Spleen (tissue), 11 donors: ENCODE measurements at regions not wholly inside any gene's neighbourhood (a gene's known extent, or its start where the extent isn't known, plus 50 kb on each side); places are given as distances from the start of the nearest gene placed in this dataset.

ENCODE experiments used
- DNase-seq: peaks from one replicate; pipeline ENCODE4 v3.0.0-alpha.2; 2020
- H3K27ac ChIP-seq, 8 donors: fragments of 200-600 bp; sonication (generic) in 7 of 8; 1 replicate in 4 of 8; 2 replicates in 4 of 8; pipeline versions ENCODE4 v1.5.0 to v1.8.0; 2016 to 2021; ENCODE audit warnings: inconsistent platforms in 4 of 8, mild to moderate bottlenecking in 4 of 8, moderate library complexity in 1 of 8
- H3K27me3 ChIP-seq, 7 donors: fragments of 200-600 bp; sonication (generic) in 6 of 7; replicated peaks in 1 of 7; 1 replicate in 4 of 7; 2 replicates in 3 of 7; pipeline versions ENCODE4 v1.5.0 to v1.8.0; 2016 to 2021; ENCODE audit warnings: inconsistent platforms in 3 of 7, mild to moderate bottlenecking in 1 of 7
- H3K36me3 ChIP-seq, 6 donors: fragments of 200-600 bp; sonication (generic) in 5 of 6; 1 replicate in 4 of 6; 2 replicates in 2 of 6; pipeline versions ENCODE4 v1.5.0 to v1.8.0; 2016 to 2021; ENCODE audit warnings: inconsistent platforms in 2 of 6
- H3K4me1 ChIP-seq, 6 donors: fragments of 200-600 bp; sonication (generic) in 5 of 6; 1 replicate in 3 of 6; 2 replicates in 3 of 6; pipeline versions ENCODE4 v1.5.0 to v1.8.0; 2016 to 2021; ENCODE audit warnings: inconsistent platforms in 3 of 6
- H3K4me3 ChIP-seq, 8 donors: fragments of 200-600 bp; sonication (generic) in 7 of 8; 1 replicate in 4 of 8; 2 replicates in 4 of 8; pipeline versions ENCODE4 v1.5.0 to v1.8.0; 2016 to 2021; ENCODE audit warnings: inconsistent platforms in 4 of 8, mild to moderate bottlenecking in 4 of 8, moderate library complexity in 2 of 8
- H3K9me3 ChIP-seq, 8 donors: fragments of 200-600 bp; sonication (generic) in 7 of 8; 1 replicate in 4 of 8; 2 replicates in 4 of 8; pipeline versions ENCODE4 v1.5.0 to v1.8.0; 2016 to 2021; ENCODE audit warnings: inconsistent platforms in 4 of 8
- POLR2A ChIP-seq, 3 donors: fragments of 450-650 bp; IDR thresholded peaks; one replicate each; pipeline ENCODE4 v1.5.1; 2017; ENCODE audit warnings: antibody characterized with exemption in 3 of 3, mild to moderate bottlenecking in 1 of 3
- POLR2AphosphoS5 ChIP-seq, 3 donors: sonication (generic); formaldehyde crosslinking; IDR thresholded peaks; one replicate each; pipeline ENCODE4 v1.5.1; 2017; ENCODE audit warnings: antibody characterized with exemption in 3 of 3
- WGBS, 5 donors: extraction: QIAGEN DNeasy Blood & Tissue Kit in 3 of 5; methylation state at CpG; one replicate each; pipeline versions ENCODE4 v1.1.5 to v1.1.7; 2013 to 2018; 5-methylcytosine and 5-hydroxymethylcytosine counted together
- intact Hi-C: fragments of 100-400 bp; cut with DNase I; formaldehyde crosslinking; loops from one replicate; pipeline ENCODE4 v1.15.0; 2023; ENCODE audit warnings: low total_unique reads
- TF ChIP-seq, protein P1 (sequence below), 11 experiments: fragments of 200-600 bp in 7 of 11; fragments of 450-650 bp in 4 of 11; sonication (generic) in 4 of 11; IDR thresholded peaks in 8 of 11; conservative IDR thresholded peaks in 3 of 11; 1 replicate in 7 of 11; 2 replicates in 4 of 11; pipeline versions ENCODE4 v1.4.0 to v1.8.0; 2016 to 2021; ENCODE audit warnings: antibody characterized with exemption in 11 of 11, inconsistent platforms in 4 of 11, mild to moderate bottlenecking in 1 of 11
- donor health status: healthy with polysubstance abuse.
- donor health status: DM: no; HTN: no; CAD: no; lungs with moderate emphysema.
- donor health status: DM: no; HTN: no; CAD: no.
- donor health status: Bipolar disorder and iron deficiency.
- donor health status: healthy.
- donor health status: DM: no; HTN: no; CAD: no.
- donor health status: DM: yes; HTN: yes; CAD: no.

DNA sequence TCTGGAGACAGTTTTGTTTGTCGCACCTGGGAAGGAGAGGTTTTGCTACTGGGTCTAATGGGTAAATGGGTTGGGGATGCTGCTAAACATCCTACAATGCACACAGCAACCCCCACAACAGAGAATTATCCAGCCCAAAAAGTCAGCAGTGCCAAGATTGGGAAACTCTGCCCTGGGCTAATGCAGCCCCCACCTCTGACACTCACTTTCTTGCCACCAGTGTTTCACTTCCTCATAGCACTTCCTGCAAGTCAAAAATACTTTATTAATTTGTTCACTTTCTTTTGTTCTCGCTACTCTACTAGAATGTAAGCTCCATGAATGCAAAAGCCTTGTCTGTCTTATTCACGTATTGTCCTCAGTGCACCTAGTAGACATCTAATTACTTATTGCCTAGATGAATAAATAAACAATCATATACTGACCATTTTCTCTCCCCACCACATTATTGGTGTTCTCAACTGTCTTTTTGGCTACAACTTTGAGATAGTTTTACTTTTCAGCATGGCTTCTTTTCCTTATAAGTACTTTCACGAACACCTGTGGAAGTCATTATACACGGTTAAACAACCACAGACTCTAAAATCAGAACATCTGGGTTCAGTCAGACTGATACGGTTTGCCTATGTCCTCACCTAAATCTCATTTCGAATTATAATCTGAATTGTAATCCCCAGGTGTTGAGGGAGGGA, 82.0 kb upstream of the PITX2 start:
- 55 to 74% (median 61%) methylated on average over 7 of the region's 7 CpGs for WGBS, 5 donors
- Histone ChIP-seq H3K27ac (peak overlapping the region in 1 of 8 donors; percentile 20), H3K9me3 (no peaks in the 10 kb centered on the region), H3K4me3 (no peak overlapping the region), H3K4me1 (no peaks in the 10 kb centered on the region), H3K27me3 (no peaks in the 10 kb centered on the region), H3K36me3 (no peaks in the 10 kb centered on the region)
- TF ChIP-seq POLR2A (IDR thresholded peaks at IDR 0.05), result no peak
- TF ChIP-seq POLR2AphosphoS5 (IDR thresholded peaks at IDR 0.05), result no peak
- intact Hi-C loops, result no loop called here
- DNase-seq, result no peak

- no peaks in the 10 kb centered on the region for H3K27me3 ChIP-seq
- intact Hi-C loops, result no loop called here
- no peaks in the 10 kb centered on the region for H3K36me3 ChIP-seq
- TF ChIP-seq, protein P1, sequence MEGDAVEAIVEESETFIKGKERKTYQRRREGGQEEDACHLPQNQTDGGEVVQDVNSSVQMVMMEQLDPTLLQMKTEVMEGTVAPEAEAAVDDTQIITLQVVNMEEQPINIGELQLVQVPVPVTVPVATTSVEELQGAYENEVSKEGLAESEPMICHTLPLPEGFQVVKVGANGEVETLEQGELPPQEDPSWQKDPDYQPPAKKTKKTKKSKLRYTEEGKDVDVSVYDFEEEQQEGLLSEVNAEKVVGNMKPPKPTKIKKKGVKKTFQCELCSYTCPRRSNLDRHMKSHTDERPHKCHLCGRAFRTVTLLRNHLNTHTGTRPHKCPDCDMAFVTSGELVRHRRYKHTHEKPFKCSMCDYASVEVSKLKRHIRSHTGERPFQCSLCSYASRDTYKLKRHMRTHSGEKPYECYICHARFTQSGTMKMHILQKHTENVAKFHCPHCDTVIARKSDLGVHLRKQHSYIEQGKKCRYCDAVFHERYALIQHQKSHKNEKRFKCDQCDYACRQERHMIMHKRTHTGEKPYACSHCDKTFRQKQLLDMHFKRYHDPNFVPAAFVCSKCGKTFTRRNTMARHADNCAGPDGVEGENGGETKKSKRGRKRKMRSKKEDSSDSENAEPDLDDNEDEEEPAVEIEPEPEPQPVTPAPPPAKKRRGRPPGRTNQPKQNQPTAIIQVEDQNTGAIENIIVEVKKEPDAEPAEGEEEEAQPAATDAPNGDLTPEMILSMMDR (IDR thresholded peaks at IDR 0.05 in 8 of 11, conservative IDR thresholded peaks at IDR 0.05 in 3 of 11), result no peak
- no peak for TF ChIP-seq POLR2AphosphoS5 (IDR thresholded peaks at IDR 0.05)
- TF ChIP-seq POLR2A (IDR thresholded peaks at IDR 0.05), result no peak
- no peak overlapping the region for H3K4me3 ChIP-seq
- H3K9me3 ChIP-seq, result no peaks in the 10 kb centered on the region
- DNase-seq, result no peak
- H3K27ac ChIP-seq, result peak overlapping the region in 1 of 8 donors; percentile 20
- 58 to 76% (median 75%) methylated on average over 4 of the region's 4 CpGs for WGBS, 5 donors
- H3K4me1 ChIP-seq, result no peaks in the 10 kb centered on the region
Measured at GRCh38 chr4:110705440-110705782, 82.5 kb upstream of the PITX2 start.

GRCh38 chr4:110710070-110710469, 87.2 kb upstream of the PITX2 start:
- no peaks in the 10 kb centered on the region for H3K36me3 ChIP-seq
- no peak overlapping the region for H3K27ac ChIP-seq
- 84 to 96% (median 88%) methylated on average over 2 of the region's 2 CpGs for WGBS, 5 donors
- no peaks in the 10 kb centered on the region for H3K9me3 ChIP-seq
- H3K27me3 ChIP-seq, result no peaks in the 10 kb centered on the region
- H3K4me1 ChIP-seq, result no peaks in the 10 kb centered on the region
- no peak for TF ChIP-seq POLR2AphosphoS5 (IDR thresholded peaks at IDR 0.05)
- TF ChIP-seq, protein P1 (IDR thresholded peaks at IDR 0.05 in 8 of 11, conservative IDR thresholded peaks at IDR 0.05 in 3 of 11), result no peak
- TF ChIP-seq POLR2A (IDR thresholded peaks at IDR 0.05), result no peak
- no peak for DNase-seq
- intact Hi-C loops, result no loop called here
- no peak overlapping the region for H3K4me3 ChIP-seq

- no peak for DNase-seq
- intact Hi-C loops, result no loop called here
- H3K27me3 ChIP-seq, result no peaks in the 10 kb centered on the region
- 78 to 88% (median 82%) methylated on average over 3 of the region's 3 CpGs for WGBS, 5 donors
- H3K4me3 ChIP-seq, result no peak overlapping the region
- no peaks in the 10 kb centered on the region for H3K4me1 ChIP-seq
- TF ChIP-seq, protein P1 (IDR thresholded peaks at IDR 0.05 in 8 of 11, conservative IDR thresholded peaks at IDR 0.05 in 3 of 11), result no peak
- TF ChIP-seq POLR2AphosphoS5 (IDR thresholded peaks at IDR 0.05), result no peak
- no peak for TF ChIP-seq POLR2A (IDR thresholded peaks at IDR 0.05)
- H3K9me3 ChIP-seq, result no peaks in the 10 kb centered on the region
- H3K27ac ChIP-seq, result no peak overlapping the region
- H3K36me3 ChIP-seq, result no peaks in the 10 kb centered on the region
Measured at GRCh38 chr4:110712486-110712885, 89.6 kb upstream of the PITX2 start.
